ENCODE measurements at regions not wholly inside any gene's neighbourhood (a gene's known extent, or its start where the extent isn't known, plus 50 kb on each side); places are given as distances from the start of the nearest gene placed in this dataset.

- no peak for TF ChIP-seq FOXJ3 (CRISPR knock-in tag; IDR thresholded peaks at IDR 0.05)
- no peak for TF ChIP-seq REST (IDR thresholded peaks at IDR 0.05; ENCODE audit: low read depth, low read length)
- no peak for TF ChIP-seq EP300 (IDR thresholded peaks at IDR 0.05; ENCODE audit: borderline replicate concordance in 1 of 2, low read depth in 1 of 2, low read length in 1 of 2)
- TF ChIP-seq CTCF (IDR thresholded peaks at IDR 0.05) = no peak
- no peak for TF ChIP-seq ZBTB33 (IDR thresholded peaks at IDR 0.05; ENCODE audit: borderline replicate concordance, low read depth)
- no peak for TF ChIP-seq MAX (IDR thresholded peaks at IDR 0.05; ENCODE audit: low read depth)
- no peak for TF ChIP-seq GABPA (IDR thresholded peaks at IDR 0.05; ENCODE audit: low read depth)
- no peak for TF ChIP-seq TEAD4 (IDR thresholded peaks at IDR 0.05; ENCODE audit: borderline replicate concordance, insufficient read depth)
- no peak for TF ChIP-seq IRF3 (IDR thresholded peaks at IDR 0.05; ENCODE audit: low read depth, low read length)
- no peak for TF ChIP-seq NFIC (IDR thresholded peaks at IDR 0.05; ENCODE audit: borderline replicate concordance)
Observed at GRCh38 chr2:118481299-118481698, 366.1 kb downstream of the EN1 start.
